ENCODE measurements at regions not wholly inside any gene's neighbourhood (a gene's known extent, or its start where the extent isn't known, plus 50 kb on each side); places are given as distances from the start of the nearest gene placed in this dataset.

- TF ChIP-seq CTCF (IDR thresholded peaks at IDR 0.05) (no peak), POLR2A (IDR thresholded peaks at IDR 0.05) (no peak)
Measured at GRCh38 chr7:35401217-35401879, 147.4 kb upstream of the TBX20 start.
